A549 (cell line): ENCODE measurements at regions not wholly inside any gene's neighbourhood (a gene's known extent, or its start where the extent isn't known, plus 50 kb on each side); places are given as distances from the start of the nearest gene placed in this dataset.

Source experiments
- ATAC-seq, 2 experiments: fragments of 200-7000 bp in 1 of 2; fragments of >200 bp in 1 of 2; cut with Nextera tagmentation in 1 of 2; cut with Tn5 transposase in 1 of 2; 3 replicates each; pipeline versions ENCODE4 v1.8.0 to v1.9.1; 2018 to 2020; ENCODE audit warnings: mild to moderate bottlenecking in 1 of 2, moderate library complexity in 1 of 2
- CTCF ChIA-PET: fragments of 300-600 bp; sonication (Branson Sonifier 250); formaldehyde crosslinking; extraction: SDS; loops from one replicate; lab custom pipeline; 2021; ENCODE audit warnings: antibody characterized with exemption, inconsistent platforms; lab: Yijun Ruan, JAX
- POLR2A ChIA-PET: fragments of 350-600 bp; formaldehyde crosslinking; extraction: SDS; loops from one replicate; lab custom pipeline; 2021; ENCODE audit warnings: antibody characterized with exemption, inconsistent platforms; lab: Yijun Ruan, JAX
- DNase-seq, 2 experiments: peaks; one replicate each; pipeline versions ENCODE4 v3.0.0 to v3.0.0-alpha.2; 2011 to 2016; ENCODE audit warnings: low read depth in 1 of 2, low spot score in 1 of 2
- FAIRE-seq: peaks from 2 replicates; lab custom pipeline; 2011; peaks lifted over from hg19 to GRCh38; lab: Jason Lieb, UNC
- H3K27ac ChIP-seq, 2 experiments: fragments of >200 bp; sonication (Bioruptor Twin); formaldehyde crosslinking; 3 replicates each; pipeline ENCODE4 v1.5.1; 2016 to 2017
- H3K4me1 ChIP-seq: fragments of >200 bp; sonication (Bioruptor Twin); formaldehyde crosslinking; 3 replicates; pipeline ENCODE4 v1.6.1; 2016
- H3K4me2 ChIP-seq: fragments of >200 bp; sonication (Bioruptor Twin); formaldehyde crosslinking; 3 replicates; pipeline ENCODE4 v1.6.1; 2016
- H3K4me3 ChIP-seq: fragments of >200 bp; sonication (Bioruptor Twin); formaldehyde crosslinking; 3 replicates; pipeline ENCODE4 v1.5.1; 2016
- H3K9me3 ChIP-seq: fragments of >200 bp; sonication (Bioruptor Twin); formaldehyde crosslinking; 3 replicates; pipeline ENCODE4 v1.6.1; 2016
- BHLHE40 ChIP-seq: IDR thresholded peaks from 2 replicates; pipeline ENCODE4 v1.6.1; 2012; ENCODE audit warnings: low read depth, low read length, inconsistent platforms
- CHD4 ChIP-seq: fragments of 200-600 bp; sonication (generic); IDR thresholded peaks from 2 replicates; pipeline ENCODE4 v1.6.1; 2016; ENCODE audit warnings: antibody characterized with exemption, mild to moderate bottlenecking, borderline replicate concordance
- CTCF ChIP-seq: fragments of >200 bp; sonication (Bioruptor Twin); formaldehyde crosslinking; IDR thresholded peaks from 3 replicates; pipeline ENCODE4 v1.5.1; 2016
- E2F6 ChIP-seq: IDR thresholded peaks from 2 replicates; pipeline ENCODE4 v1.6.1; 2012; ENCODE audit warnings: low read depth, borderline replicate concordance
- EHMT2 ChIP-seq: fragments of 200-600 bp; sonication (generic); IDR thresholded peaks from 2 replicates; pipeline ENCODE4 v1.6.1; 2016; ENCODE audit warnings: antibody characterized with exemption, low read depth, mild to moderate bottlenecking, moderate library complexity
- EP300 ChIP-seq, 2 experiments: fragments of >200 bp; sonication (Bioruptor Twin); formaldehyde crosslinking; IDR thresholded peaks; 2 replicates in 1 of 2; 3 replicates in 1 of 2; pipeline ENCODE4 v1.6.1; 2016 to 2017
- FOSB ChIP-seq: fragments of 250-450 bp; sonication (Bioruptor Pico); IDR thresholded peaks from 2 replicates; pipeline ENCODE4 v1.5.0; 2020; ENCODE audit warnings: mild to moderate bottlenecking, moderate library complexity
- HDAC2 ChIP-seq: fragments of 200-600 bp; sonication (generic); IDR thresholded peaks from 2 replicates; pipeline ENCODE4 v1.6.1; 2016
- HOXB13 ChIP-seq: fragments of 250-450 bp; sonication (Bioruptor Pico); IDR thresholded peaks from 2 replicates; pipeline ENCODE4 v1.5.0; 2020; ENCODE audit warnings: low read depth, mild to moderate bottlenecking, moderate library complexity
- HOXB5 ChIP-seq: fragments of 250-450 bp; sonication (Bioruptor Pico); IDR thresholded peaks from 2 replicates; pipeline ENCODE4 v1.5.0; 2020; ENCODE audit warnings: mild to moderate bottlenecking, moderate library complexity
- JUN ChIP-seq, 2 experiments: fragments of >200 bp; sonication (Bioruptor Twin); formaldehyde crosslinking; IDR thresholded peaks; 2 replicates in 1 of 2; 3 replicates in 1 of 2; pipeline ENCODE4 v1.6.1; 2016 to 2017
- KDM1A ChIP-seq: fragments of 200-600 bp; sonication (generic); IDR thresholded peaks from 2 replicates; pipeline ENCODE4 v1.6.1; 2016; ENCODE audit warnings: low read depth, mild to moderate bottlenecking
- KDM5A ChIP-seq: fragments of 200-600 bp; sonication (generic); IDR thresholded peaks from 2 replicates; pipeline ENCODE4 v1.6.1; 2016; ENCODE audit warnings: antibody characterized with exemption, mild to moderate bottlenecking
- MAFK ChIP-seq: fragments of 450-650 bp; IDR thresholded peaks from 2 replicates; pipeline ENCODE4 v1.6.1; 2014; ENCODE audit not compliant: partially characterized antibody
- MAX ChIP-seq: IDR thresholded peaks from 2 replicates; pipeline ENCODE4 v1.6.1; 2012
- MAZ ChIP-seq: fragments of 150-350 bp; IDR thresholded peaks from 2 replicates; pipeline ENCODE4 v1.6.1; 2014; ENCODE audit warnings: antibody characterized with exemption, low read depth, low read length, borderline replicate concordance
- NPAS2 ChIP-seq: fragments of 250-450 bp; sonication (Bioruptor Pico); IDR thresholded peaks from 2 replicates; pipeline ENCODE4 v1.8.0; 2022; ENCODE audit warnings: mild to moderate bottlenecking, moderate library complexity, borderline replicate concordance
- NR3C1 ChIP-seq: fragments of >200 bp; sonication (Bioruptor Twin); formaldehyde crosslinking; IDR thresholded peaks from 3 replicates; pipeline ENCODE4 v1.6.1; 2017
- POLR2A ChIP-seq: IDR thresholded peaks from 2 replicates; pipeline ENCODE4 v1.6.1; 2012; ENCODE audit warnings: mild to moderate bottlenecking, low read length
- RAD21 ChIP-seq, 2 experiments: fragments of >200 bp in 1 of 2; sonication (Bioruptor Twin) in 1 of 2; formaldehyde crosslinking in 1 of 2; IDR thresholded peaks in 1 of 2; conservative IDR thresholded peaks in 1 of 2; 2 replicates in 1 of 2; 3 replicates in 1 of 2; pipeline ENCODE4 v1.6.1; 2012 to 2018; ENCODE audit warnings: inconsistent platforms in 1 of 2
- RNF2 ChIP-seq: fragments of 200-600 bp; sonication (generic); IDR thresholded peaks from 2 replicates; pipeline ENCODE4 v1.6.1; 2016; ENCODE audit warnings: low read depth, mild to moderate bottlenecking, antibody characterized with exemption, moderate library complexity, borderline replicate concordance
- SMC3 ChIP-seq: fragments of >200 bp; sonication (Bioruptor Twin); formaldehyde crosslinking; IDR thresholded peaks from 3 replicates; pipeline ENCODE4 v1.6.1; 2018; ENCODE audit warnings: inconsistent platforms
- SREBF2 ChIP-seq: fragments of 450-650 bp; IDR thresholded peaks from 2 replicates; pipeline ENCODE4 v1.6.1; 2014; ENCODE audit warnings: mild to moderate bottlenecking, moderate library complexity
- TP53 ChIP-seq: fragments of 250-450 bp; sonication (Bioruptor Pico); IDR thresholded peaks from 2 replicates; pipeline ENCODE4 v1.5.0; 2021; ENCODE audit warnings: mild to moderate bottlenecking, moderate library complexity
- USF2 ChIP-seq: fragments of 450-650 bp; IDR thresholded peaks from 2 replicates; pipeline ENCODE4 v1.6.1; 2014; ENCODE audit warnings: antibody characterized with exemption
- ZFP36 ChIP-seq: fragments of 450-650 bp; IDR thresholded peaks from 2 replicates; pipeline ENCODE4 v1.6.1; 2014; ENCODE audit warnings: borderline replicate concordance; ENCODE audit not compliant: partially characterized antibody
- ZNF302 ChIP-seq: fragments of 250-450 bp; sonication (Bioruptor Pico); IDR thresholded peaks from 2 replicates; pipeline ENCODE4 v1.9.0; 2021; ENCODE audit warnings: inconsistent platforms, mild to moderate bottlenecking, moderate library complexity
- WGBS: methylation state at CpG from one replicate; pipeline ENCODE4 v1.1.6; 2017; ENCODE audit errors: missing lambda C conversion rate; 5-methylcytosine and 5-hydroxymethylcytosine counted together

GRCh38 chr1:48120621-48121020 is 101.9 kb upstream of the SLC5A9 start:
- H3K4me3 ChIP-seq: no peak overlapping the region
- TF ChIP-seq USF2 (no peak), KDM1A (no peak), HDAC2 (no peak), JUN (IDR thresholded peaks at IDR 0.05) (no peak), ZNF302 (CRISPR knock-in tag) (no peak), POLR2A (no peak), SMC3 (no peak), CHD4 (no peak), MAZ (no peak), HOXB5 (no peak)
- H3K27ac ChIP-seq: no peak overlapping the region
- H3K4me1 ChIP-seq: no peaks in the 10 kb centered on the region
- DNase-seq (no peak), ATAC-seq (no peak), FAIRE-seq (no peak)
- ChIA-PET POLR2A (no interaction called here), CTCF (no interaction called here)
- H3K9me3 ChIP-seq: no peaks in the 10 kb centered on the region
- H3K4me2 ChIP-seq: no peak overlapping the region

GRCh38 chr1:48115835-48116234 is 106.7 kb upstream of the SLC5A9 start:
- no peak for FAIRE-seq
- no peak for DNase-seq
- Histone ChIP-seq H3K4me2 (no peak overlapping the region), H3K4me1 (no peaks in the 10 kb centered on the region), H3K9me3 (no peaks in the 10 kb centered on the region), H3K27ac (no peak overlapping the region), H3K4me3 (no peak overlapping the region)
- TF ChIP-seq NPAS2 (CRISPR knock-in tag): no peak
- no peak for TF ChIP-seq E2F6
- no peak for TF ChIP-seq MAX
- TF ChIP-seq TP53: no peak
- no peak for TF ChIP-seq KDM5A
- no peak for TF ChIP-seq SREBF2
- POLR2A ChIA-PET: no interaction called here
- ATAC-seq: no peak
- CTCF ChIA-PET: interaction anchor here (0.9 to 2.0 kb wide), 2 partner anchors 22 to 87 kb away, joined by 3 to 5 read pairs; no protein-coding TSS in a partner anchor

- ChIA-PET POLR2A (no interaction called here), CTCF (interaction anchor here (0.6 to 2.0 kb wide), 3 partner anchors 21 to 88 kb away, joined by 3 to 5 read pairs (median 3); no protein-coding TSS in a partner anchor)
- ATAC-seq (no peak), DNase-seq (no peak), FAIRE-seq (no peak)
- TF ChIP-seq MAX: no peak
- no peak for TF ChIP-seq EP300 (IDR thresholded peaks at IDR 0.05)
- TF ChIP-seq MAFK: no peak
- no peak for TF ChIP-seq NPAS2 (CRISPR knock-in tag)
- TF ChIP-seq HDAC2: no peak
- TF ChIP-seq FOSB (CRISPR knock-in tag): no peak
- Histone ChIP-seq H3K4me1 (no peaks in the 10 kb centered on the region), H3K9me3 (no peaks in the 10 kb centered on the region), H3K4me2 (no peak overlapping the region), H3K4me3 (no peak overlapping the region), H3K27ac (no peak overlapping the region)
- 0% methylated on average over 2 of the region's 4 CpGs for WGBS
Measured at GRCh38 chr1:48114596-48115382, 107.7 kb upstream of the SLC5A9 start.

- ChIA-PET CTCF (interaction anchor here (0.6 to 2.8 kb wide), 15 partner anchors 9 to 421 kb away, joined by 3 to 29 read pairs (median 4); no protein-coding TSS in a partner anchor), POLR2A (no interaction called here)
- no peak overlapping the region for H3K4me3 ChIP-seq
- H3K27ac ChIP-seq: no peak overlapping the region
- WGBS: 3% methylated on average over 6 of the region's 6 CpGs
- ATAC-seq (peak; percentile 66 to 85; a peak in 5 of 6 replicates), DNase-seq (peak in 1 of 2 experiments; percentile 43), FAIRE-seq (no peak)
- H3K4me1 ChIP-seq: no peaks in the 10 kb centered on the region
- H3K4me2 ChIP-seq: no peak overlapping the region
- H3K9me3 ChIP-seq: no peaks in the 10 kb centered on the region
- no peak for TF ChIP-seq BHLHE40
- no peak for TF ChIP-seq NR3C1
- TF ChIP-seq RNF2: no peak
- peak; percentile 69 to 79 for TF ChIP-seq RAD21 (conservative IDR thresholded peaks at IDR 0.05 in 1 of 2, IDR thresholded peaks at IDR 0.05 in 1 of 2)
- no peak for TF ChIP-seq HOXB13 (CRISPR knock-in tag)
- TF ChIP-seq SREBF2: no peak
- peak; percentile 76 for TF ChIP-seq CTCF
- no peak for TF ChIP-seq POLR2A
- TF ChIP-seq SMC3: peak; percentile 42; the same call in 2 of the 3 replicates
- no peak for TF ChIP-seq HOXB5
- TF ChIP-seq ZFP36: no peak
- TF ChIP-seq EHMT2: no peak
Measured at GRCh38 chr1:48109390-48110013, 112.3 kb upstream of the TRABD2B start.
